Panc1 (cell line): ENCODE measurements at regions not wholly inside any gene's neighbourhood (a gene's known extent, or its start where the extent isn't known, plus 50 kb on each side); places are given as distances from the start of the nearest gene placed in this dataset.

Source experiments
- POLR2AphosphoS5 ChIP-seq: IDR thresholded peaks from 2 replicates; pipeline ENCODE4 v1.6.1; 2012; ENCODE audit warnings: mild to moderate bottlenecking, low read depth, low read length, moderate library complexity
- TF ChIP-seq, protein P1 (sequence below): fragments of 450-650 bp; IDR thresholded peaks from 2 replicates; pipeline ENCODE4 v1.5.1; 2017; ENCODE audit warnings: mild to moderate bottlenecking
- TF ChIP-seq, protein P2 (sequence below), 2 experiments: IDR thresholded peaks; 2 replicates each; pipeline ENCODE4 v1.6.1; 2011 to 2012; ENCODE audit warnings: low read depth in 2 of 2, control low read depth in 1 of 2, low read length in 1 of 2, mild to moderate bottlenecking in 1 of 2, moderate library complexity in 1 of 2; ENCODE audit not compliant: insufficient read depth in 1 of 2

DNA sequence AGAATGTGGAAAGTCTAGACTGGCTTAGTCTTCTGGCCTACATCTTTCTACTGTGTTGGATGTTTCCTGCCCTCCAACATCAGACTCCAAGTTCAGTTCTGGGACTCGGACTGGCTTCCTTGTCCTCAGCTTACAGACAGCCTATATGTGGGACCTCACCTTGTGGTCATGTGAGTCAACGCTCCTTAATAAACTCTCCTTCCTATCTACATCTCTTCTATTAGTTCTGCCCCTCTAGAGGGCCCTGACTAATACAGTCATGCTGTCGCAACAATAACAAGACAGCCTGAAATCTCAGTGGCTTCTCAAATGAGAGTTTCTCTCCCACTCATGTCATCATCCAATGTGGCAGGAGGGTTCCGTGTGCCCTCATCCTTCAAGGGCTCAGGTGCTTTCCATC is 347.8 kb downstream of the MZT1 start:
- TF ChIP-seq, protein P1, sequence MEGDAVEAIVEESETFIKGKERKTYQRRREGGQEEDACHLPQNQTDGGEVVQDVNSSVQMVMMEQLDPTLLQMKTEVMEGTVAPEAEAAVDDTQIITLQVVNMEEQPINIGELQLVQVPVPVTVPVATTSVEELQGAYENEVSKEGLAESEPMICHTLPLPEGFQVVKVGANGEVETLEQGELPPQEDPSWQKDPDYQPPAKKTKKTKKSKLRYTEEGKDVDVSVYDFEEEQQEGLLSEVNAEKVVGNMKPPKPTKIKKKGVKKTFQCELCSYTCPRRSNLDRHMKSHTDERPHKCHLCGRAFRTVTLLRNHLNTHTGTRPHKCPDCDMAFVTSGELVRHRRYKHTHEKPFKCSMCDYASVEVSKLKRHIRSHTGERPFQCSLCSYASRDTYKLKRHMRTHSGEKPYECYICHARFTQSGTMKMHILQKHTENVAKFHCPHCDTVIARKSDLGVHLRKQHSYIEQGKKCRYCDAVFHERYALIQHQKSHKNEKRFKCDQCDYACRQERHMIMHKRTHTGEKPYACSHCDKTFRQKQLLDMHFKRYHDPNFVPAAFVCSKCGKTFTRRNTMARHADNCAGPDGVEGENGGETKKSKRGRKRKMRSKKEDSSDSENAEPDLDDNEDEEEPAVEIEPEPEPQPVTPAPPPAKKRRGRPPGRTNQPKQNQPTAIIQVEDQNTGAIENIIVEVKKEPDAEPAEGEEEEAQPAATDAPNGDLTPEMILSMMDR, result no peak
- TF ChIP-seq, protein P2, sequence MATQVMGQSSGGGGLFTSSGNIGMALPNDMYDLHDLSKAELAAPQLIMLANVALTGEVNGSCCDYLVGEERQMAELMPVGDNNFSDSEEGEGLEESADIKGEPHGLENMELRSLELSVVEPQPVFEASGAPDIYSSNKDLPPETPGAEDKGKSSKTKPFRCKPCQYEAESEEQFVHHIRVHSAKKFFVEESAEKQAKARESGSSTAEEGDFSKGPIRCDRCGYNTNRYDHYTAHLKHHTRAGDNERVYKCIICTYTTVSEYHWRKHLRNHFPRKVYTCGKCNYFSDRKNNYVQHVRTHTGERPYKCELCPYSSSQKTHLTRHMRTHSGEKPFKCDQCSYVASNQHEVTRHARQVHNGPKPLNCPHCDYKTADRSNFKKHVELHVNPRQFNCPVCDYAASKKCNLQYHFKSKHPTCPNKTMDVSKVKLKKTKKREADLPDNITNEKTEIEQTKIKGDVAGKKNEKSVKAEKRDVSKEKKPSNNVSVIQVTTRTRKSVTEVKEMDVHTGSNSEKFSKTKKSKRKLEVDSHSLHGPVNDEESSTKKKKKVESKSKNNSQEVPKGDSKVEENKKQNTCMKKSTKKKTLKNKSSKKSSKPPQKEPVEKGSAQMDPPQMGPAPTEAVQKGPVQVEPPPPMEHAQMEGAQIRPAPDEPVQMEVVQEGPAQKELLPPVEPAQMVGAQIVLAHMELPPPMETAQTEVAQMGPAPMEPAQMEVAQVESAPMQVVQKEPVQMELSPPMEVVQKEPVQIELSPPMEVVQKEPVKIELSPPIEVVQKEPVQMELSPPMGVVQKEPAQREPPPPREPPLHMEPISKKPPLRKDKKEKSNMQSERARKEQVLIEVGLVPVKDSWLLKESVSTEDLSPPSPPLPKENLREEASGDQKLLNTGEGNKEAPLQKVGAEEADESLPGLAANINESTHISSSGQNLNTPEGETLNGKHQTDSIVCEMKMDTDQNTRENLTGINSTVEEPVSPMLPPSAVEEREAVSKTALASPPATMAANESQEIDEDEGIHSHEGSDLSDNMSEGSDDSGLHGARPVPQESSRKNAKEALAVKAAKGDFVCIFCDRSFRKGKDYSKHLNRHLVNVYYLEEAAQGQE (IDR thresholded peaks at IDR 0.05; ENCODE audit: insufficient read depth in 1 of 2, low read depth in 2 of 2, low read length in 1 of 2), result no peak
- TF ChIP-seq POLR2AphosphoS5, result no peak
